Posterior vena cava (tissue), 2 donors: ENCODE measurements at regions not wholly inside any gene's neighbourhood (a gene's known extent, or its start where the extent isn't known, plus 50 kb on each side); places are given as distances from the start of the nearest gene placed in this dataset.
A peak's percentile ranks its signal among the peaks of the same experiment; 100 is the strongest.

ENCODE experiments used
- DNase-seq: peaks from one replicate; pipeline ENCODE4 v3.0.0-alpha.2; 2020; ENCODE audit warnings: low spot score
- intact Hi-C, 2 donors: fragments of 100-400 bp; cut with DNase I; formaldehyde crosslinking; loops; one replicate each; pipeline versions ENCODE4 v1.14.1 to v1.14.2; 2022 to 2023
- donor health status: DM: yes; HTN: yes; CAD: no.
- donor health status: DM: yes; HTN: yes; CAD: no.

GRCh38 chr2:118340103-118340502, 251.8 kb downstream of the INSIG2 start:
- DNase-seq: no peak
- intact Hi-C loops: no loop called here

- intact Hi-C loops: no loop called here
- DNase-seq: no peak
These were observed 251.1 kb downstream of the INSIG2 start for GRCh38 chr2:118339386-118339785.

- intact Hi-C loops: no loop called here
- no peak for DNase-seq
These were observed 245.4 kb downstream of the INSIG2 start for GRCh38 chr2:118333664-118334063.

GRCh38 chr2:118325321-118325955, 237.2 kb downstream of the INSIG2 start:
- intact Hi-C loops: no loop called here
- DNase-seq: no peak

- intact Hi-C loops: no loop called here
- no peak for DNase-seq
These were observed 234.1 kb downstream of the INSIG2 start for GRCh38 chr2:118322406-118322805.

GRCh38 chr2:118321432-118322105, 233.3 kb downstream of the INSIG2 start:
- intact Hi-C loops: no loop called here
- no peak for DNase-seq

- intact Hi-C loops: no loop called here
- DNase-seq: no peak
These were observed 232.4 kb downstream of the INSIG2 start for GRCh38 chr2:118320658-118321057.

- DNase-seq: no peak
- intact Hi-C loops: no loop called here
These were observed 231.9 kb downstream of the INSIG2 start for GRCh38 chr2:118320196-118320595.

GRCh38 chr2:118319271-118319684, 231.0 kb downstream of the INSIG2 start:
- DNase-seq: no peak
- intact Hi-C loops: no loop called here

- intact Hi-C loops: no loop called here
- no peak for DNase-seq
These were observed 227.3 kb downstream of the INSIG2 start for GRCh38 chr2:118315606-118316005.

GRCh38 chr2:118312969-118313756, 224.9 kb downstream of the INSIG2 start:
- DNase-seq: no peak
- intact Hi-C loops: no loop called here

GRCh38 chr2:118310681-118311429, 222.6 kb downstream of the INSIG2 start:
- intact Hi-C loops: no loop called here
- no peak for DNase-seq

GRCh38 chr2:118309946-118310680, 221.8 kb downstream of the INSIG2 start:
- intact Hi-C loops: no loop called here
- peak; percentile 81 for DNase-seq

- intact Hi-C loops: no loop called here
- DNase-seq: no peak
These were observed 221.1 kb downstream of the INSIG2 start for GRCh38 chr2:118309257-118309945.

GRCh38 chr2:118307864-118308263, 219.6 kb downstream of the INSIG2 start:
- intact Hi-C loops: no loop called here

GRCh38 chr2:118301248-118301647, 213.0 kb downstream of the INSIG2 start:
- DNase-seq: no peak
- intact Hi-C loops: no loop called here

More at GRCh38 chr2:118307864-118308263, 219.6 kb downstream of the INSIG2 start:
- DNase-seq: no peak

- intact Hi-C loops: no loop called here
- DNase-seq: no peak
These were observed 212.6 kb downstream of the INSIG2 start for GRCh38 chr2:118300832-118301231.

- no peak for DNase-seq
- intact Hi-C loops: no loop called here
These were observed 208.4 kb downstream of the INSIG2 start for GRCh38 chr2:118296663-118297062.
